HFFc6 (cell line): ENCODE measurements at regions not wholly inside any gene's neighbourhood (a gene's known extent, or its start where the extent isn't known, plus 50 kb on each side); places are given as distances from the start of the nearest gene placed in this dataset.

Experiments used
- DNase-seq: peaks from one replicate; pipeline ENCODE4 v3.0.0-alpha.2; 2018
- H3K27ac Mint-ChIP-seq: 2 replicates; pipeline ENCODE4 v1.8.0; 2020; ENCODE audit warnings: mild to moderate bottlenecking, mixed read lengths
- H3K27me3 Mint-ChIP-seq: 2 replicates; pipeline ENCODE4 v1.8.0; 2021; ENCODE audit warnings: mild to moderate bottlenecking, moderate library complexity, mixed read lengths; ENCODE audit not compliant: insufficient read depth
- H3K36me3 Mint-ChIP-seq: 2 replicates; pipeline ENCODE4 v1.8.0; 2021; ENCODE audit warnings: low read depth, mixed read lengths
- H3K4me1 Mint-ChIP-seq: 2 replicates; pipeline ENCODE4 v1.8.0; 2020; ENCODE audit warnings: low read depth, mixed read lengths
- H3K4me3 Mint-ChIP-seq: 2 replicates; pipeline ENCODE4 v1.8.0; 2020; ENCODE audit warnings: mild to moderate bottlenecking, moderate library complexity, mixed read lengths
- H3K9me3 Mint-ChIP-seq: 2 replicates; pipeline ENCODE4 v1.8.0; 2020; ENCODE audit warnings: mild to moderate bottlenecking, mixed read lengths
- CTCF ChIP-seq: fragments of 200-600 bp; sonication (generic); IDR thresholded peaks from 2 replicates; pipeline ENCODE4 v1.5.0; 2021; ENCODE audit warnings: antibody characterized with exemption, mild to moderate bottlenecking

GRCh38 chr3:182699550-182700170 lies 93.6 kb upstream of the ATP11B start:
- H3K4me3 Mint-ChIP-seq = no peak overlapping the region

DNA sequence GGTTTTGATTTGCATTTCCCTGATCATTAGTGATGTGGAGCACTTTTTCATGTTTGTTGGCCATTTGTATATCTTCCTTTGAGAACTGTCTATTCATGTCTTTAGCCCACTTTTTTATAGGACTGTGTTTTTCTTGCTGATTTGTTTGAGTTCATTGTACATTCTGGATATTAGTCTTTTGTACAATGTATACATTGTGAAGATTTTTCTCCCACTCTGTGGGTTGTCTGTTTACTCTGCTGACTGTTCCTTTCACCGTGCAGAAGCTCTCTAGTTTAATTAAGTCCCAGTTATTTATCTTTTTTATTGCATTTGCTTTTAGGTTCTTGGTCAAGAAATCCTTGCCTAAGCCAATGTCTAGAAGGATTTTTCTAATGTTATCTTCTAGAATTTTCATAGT lies 91.1 kb upstream of the ATP11B start:
- TF ChIP-seq CTCF = no peak
- Mint-ChIP-seq H3K4me3 (no peak overlapping the region), H3K27me3 (peaks cover 6% of the 10 kb centered on the region), H3K36me3 (no peaks in the 10 kb centered on the region), H3K4me1 (no peaks in the 10 kb centered on the region), H3K9me3 (no peaks in the 10 kb centered on the region), H3K27ac (no peak overlapping the region)
- no peak for DNase-seq

More at GRCh38 chr3:182699550-182700170, 93.6 kb upstream of the ATP11B start:
- Mint-ChIP-seq H3K27me3 (peaks cover 4% of the 10 kb centered on the region), H3K4me1 (no peaks in the 10 kb centered on the region), H3K27ac (no peak overlapping the region), H3K9me3 (no peaks in the 10 kb centered on the region), H3K36me3 (no peaks in the 10 kb centered on the region)
- DNase-seq = no peak
- no peak for TF ChIP-seq CTCF

GRCh38 chr3:182703233-182703632 lies 90.1 kb upstream of the ATP11B start:
- Mint-ChIP-seq H3K36me3 (no peaks in the 10 kb centered on the region), H3K4me1 (no peaks in the 10 kb centered on the region), H3K27ac (no peak overlapping the region), H3K27me3 (peaks cover 10% of the 10 kb centered on the region), H3K4me3 (no peak overlapping the region), H3K9me3 (no peaks in the 10 kb centered on the region)
- DNase-seq = no peak
- no peak for TF ChIP-seq CTCF

DNA sequence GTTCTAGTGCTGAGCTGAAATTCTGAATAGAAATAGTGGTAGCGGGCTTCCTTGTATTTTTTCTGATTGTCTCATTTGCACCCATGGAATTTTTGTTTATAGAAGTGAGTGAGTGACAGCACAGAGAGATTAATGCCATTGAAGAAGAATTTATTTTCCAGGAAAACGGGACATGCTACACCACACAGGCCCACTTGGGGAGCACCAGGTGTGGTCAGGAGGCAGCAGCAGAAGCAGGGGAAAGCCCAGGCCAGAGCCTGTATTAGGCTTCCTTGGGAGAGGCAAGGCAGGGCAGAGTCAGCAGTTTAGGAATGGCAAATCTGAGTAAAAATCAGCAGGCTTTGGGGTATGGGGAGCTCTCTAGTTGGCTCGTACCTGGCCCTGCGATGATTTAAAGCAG lies 88.4 kb upstream of the ATP11B start:
- Mint-ChIP-seq H3K27me3 (peaks cover 21% of the 10 kb centered on the region), H3K27ac (no peak overlapping the region), H3K36me3 (no peaks in the 10 kb centered on the region), H3K4me3 (no peak overlapping the region), H3K9me3 (no peaks in the 10 kb centered on the region), H3K4me1 (no peaks in the 10 kb centered on the region)
- DNase-seq = no peak
- TF ChIP-seq CTCF = no peak

GRCh38 chr3:182708810-182709209 lies 84.5 kb upstream of the ATP11B start:
- TF ChIP-seq CTCF = no peak
- H3K4me3 Mint-ChIP-seq = no peak overlapping the region
- DNase-seq = no peak
- no peaks in the 10 kb centered on the region for H3K9me3 Mint-ChIP-seq
- no peak overlapping the region for H3K27ac Mint-ChIP-seq
- H3K4me1 Mint-ChIP-seq = no peaks in the 10 kb centered on the region; the same call in 1 of the 2 replicates
- no peaks in the 10 kb centered on the region for H3K36me3 Mint-ChIP-seq
- H3K27me3 Mint-ChIP-seq = peaks cover 21% of the 10 kb centered on the region

- H3K36me3 Mint-ChIP-seq = no peaks in the 10 kb centered on the region
- H3K9me3 Mint-ChIP-seq = no peaks in the 10 kb centered on the region
- no peak overlapping the region for H3K4me3 Mint-ChIP-seq
- no peak for TF ChIP-seq CTCF
- peaks cover 21% of the 10 kb centered on the region for H3K27me3 Mint-ChIP-seq
- no peaks in the 10 kb centered on the region; the same call in 1 of the 2 replicates for H3K4me1 Mint-ChIP-seq
- no peak overlapping the region for H3K27ac Mint-ChIP-seq
- no peak for DNase-seq
Observed at GRCh38 chr3:182709306-182709705, 84.0 kb upstream of the ATP11B start.
